ENCODE measurements at regions not wholly inside any gene's neighbourhood (a gene's known extent, or its start where the extent isn't known, plus 50 kb on each side); places are given as distances from the start of the nearest gene placed in this dataset.

DNA sequence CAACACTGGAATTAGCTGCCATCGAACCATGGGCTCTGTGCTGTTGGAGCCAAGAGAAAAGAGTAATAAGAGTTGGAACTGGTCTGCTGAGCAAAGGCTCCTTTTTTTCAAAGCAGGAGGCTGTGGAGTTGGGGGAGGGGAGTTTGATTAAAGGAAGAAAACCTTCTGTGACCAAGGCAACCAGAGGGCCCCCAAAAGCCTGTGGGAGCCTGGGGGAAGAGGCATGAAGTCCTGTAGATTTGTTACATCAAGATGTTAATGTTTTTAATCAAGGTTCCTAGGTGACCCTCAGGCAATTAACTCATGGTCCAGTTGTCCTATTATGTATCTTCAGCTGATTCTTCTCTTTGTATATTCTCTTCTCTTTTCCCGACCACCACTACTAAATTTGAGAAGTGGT is 403.9 kb downstream of the NDFIP2 start:
- no peaks in the 10 kb centered on the region for H3K4me1 ChIP-seq (ENCODE audit: control insufficient read depth in 1 of 2, insufficient read depth in 2 of 2, low read length in 2 of 2)
- H3K4me3 ChIP-seq (ENCODE audit: low read depth in 1 of 2, low read length in 2 of 2) = no peak overlapping the region
- H3K9me3 ChIP-seq (ENCODE audit: control insufficient read depth in 1 of 2, low read length in 2 of 2) = no peaks in the 10 kb centered on the region
- H3K27ac ChIP-seq (ENCODE audit: low read length) = no peak overlapping the region
- no peaks in the 10 kb centered on the region for H3K27me3 ChIP-seq (ENCODE audit: low read depth, low read length)
- no peaks in the 10 kb centered on the region for H3K36me3 ChIP-seq (ENCODE audit: control insufficient read depth in 1 of 2, insufficient read depth in 2 of 2, low read length in 2 of 2)

DNA sequence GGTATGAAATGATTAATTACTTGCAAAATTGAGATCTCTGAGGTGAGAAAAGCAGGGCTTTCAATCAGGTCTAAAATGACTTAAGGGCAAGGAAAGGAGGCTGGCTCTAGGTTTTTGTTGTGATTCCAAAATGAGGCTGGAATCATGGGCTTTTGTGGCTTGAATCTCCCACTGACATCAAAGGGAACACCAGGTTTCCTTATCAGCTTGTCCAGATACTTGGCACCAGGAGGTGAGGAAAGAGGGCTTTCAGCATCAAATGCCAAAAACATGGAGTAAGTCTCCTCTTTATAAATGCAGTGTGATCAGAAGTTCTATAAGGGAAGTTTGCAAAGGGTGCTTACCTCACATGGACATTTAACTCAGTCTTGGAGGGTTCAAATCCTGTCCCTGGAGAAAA is 402.3 kb downstream of the NDFIP2 start:
- H3K4me3 ChIP-seq (ENCODE audit: low read depth in 1 of 2, low read length in 2 of 2) = no peak overlapping the region

DNA sequence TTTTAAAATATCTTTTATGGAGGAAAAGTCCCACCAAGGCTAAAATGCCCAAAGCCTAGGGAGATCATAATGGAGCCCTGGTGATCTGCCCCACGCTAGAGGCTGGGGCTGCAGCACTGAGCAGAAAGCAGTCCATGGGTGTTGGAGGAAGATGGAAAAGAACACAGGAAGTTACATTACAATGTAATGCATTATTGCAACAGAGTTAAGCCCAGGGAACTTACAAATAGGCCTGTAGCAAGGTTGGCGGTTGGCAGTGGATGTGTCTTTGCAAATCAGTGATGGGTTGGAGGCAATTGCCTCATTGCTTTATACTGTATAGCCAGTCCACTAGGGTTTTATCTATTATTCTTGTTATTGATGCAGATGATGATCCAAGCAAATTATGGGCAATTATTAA is 399.9 kb downstream of the NDFIP2 start:
- H3K36me3 ChIP-seq (ENCODE audit: control insufficient read depth in 1 of 2, insufficient read depth in 2 of 2, low read length in 2 of 2) = no peaks in the 10 kb centered on the region
- H3K4me1 ChIP-seq (ENCODE audit: control insufficient read depth in 1 of 2, insufficient read depth in 2 of 2, low read length in 2 of 2) = no peaks in the 10 kb centered on the region
- H3K4me3 ChIP-seq (ENCODE audit: low read depth in 1 of 2, low read length in 2 of 2) = no peak overlapping the region
- no peaks in the 10 kb centered on the region for H3K27me3 ChIP-seq (ENCODE audit: low read depth, low read length)
- no peaks in the 10 kb centered on the region for H3K9me3 ChIP-seq (ENCODE audit: control insufficient read depth in 1 of 2, low read length in 2 of 2)
- no peak overlapping the region for H3K27ac ChIP-seq (ENCODE audit: low read length)

More for the DNA sequence above, 402.3 kb downstream of the NDFIP2 start:
- Histone ChIP-seq H3K27ac (ENCODE audit: low read length) (no peak overlapping the region), H3K9me3 (ENCODE audit: control insufficient read depth in 1 of 2, low read length in 2 of 2) (no peaks in the 10 kb centered on the region), H3K27me3 (ENCODE audit: low read depth, low read length) (no peaks in the 10 kb centered on the region), H3K4me1 (ENCODE audit: control insufficient read depth in 1 of 2, insufficient read depth in 2 of 2, low read length in 2 of 2) (no peaks in the 10 kb centered on the region), H3K36me3 (ENCODE audit: control insufficient read depth in 1 of 2, insufficient read depth in 2 of 2, low read length in 2 of 2) (no peaks in the 10 kb centered on the region)

DNA sequence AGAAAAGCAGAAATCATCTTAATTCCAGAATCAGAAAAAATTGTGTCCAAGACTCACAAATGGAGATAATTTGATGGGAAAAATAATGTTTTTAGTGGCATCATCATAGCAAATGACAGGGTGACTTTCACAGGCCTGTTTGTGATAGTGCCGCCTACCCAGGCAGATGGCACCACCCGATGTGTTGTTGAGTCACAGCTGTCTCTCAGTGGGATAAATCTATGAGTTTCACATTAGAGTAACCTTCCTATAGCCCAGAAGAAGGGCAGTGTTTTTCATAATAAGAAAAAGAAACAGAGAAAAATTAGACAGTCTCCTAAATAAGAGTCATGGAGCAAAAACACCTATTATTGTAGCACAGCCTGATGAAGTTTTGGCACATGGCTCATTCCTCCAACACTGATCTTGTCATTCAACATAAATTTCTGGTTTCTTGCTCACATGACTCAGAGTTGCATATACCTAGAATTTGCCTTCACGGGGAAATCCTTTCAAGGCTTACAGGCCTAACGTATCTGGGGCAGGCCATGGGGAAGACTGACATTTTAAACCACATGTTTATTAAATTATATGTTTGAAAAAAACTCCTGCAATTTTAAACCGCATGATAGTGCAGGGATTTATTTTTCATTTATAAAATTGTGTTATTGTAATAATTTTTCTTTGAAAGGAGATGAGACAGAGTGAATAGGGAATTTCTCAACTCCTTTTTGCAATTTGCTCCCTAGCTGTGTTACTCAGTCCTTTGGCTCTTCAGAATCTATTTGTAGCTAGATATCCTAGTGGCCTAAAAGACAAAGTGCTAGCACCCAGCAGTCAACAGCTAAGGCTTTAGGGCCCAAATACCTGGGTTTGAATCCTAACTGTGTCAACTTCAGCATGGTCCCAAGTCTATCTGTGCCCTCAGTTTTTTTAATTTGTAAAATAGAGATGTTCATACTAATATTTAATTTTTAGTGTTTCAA is 393.7 kb downstream of the NDFIP2 start:
- Histone ChIP-seq H3K9me3 (ENCODE audit: control insufficient read depth in 1 of 2, low read length in 2 of 2) (no peaks in the 10 kb centered on the region), H3K27me3 (ENCODE audit: low read depth, low read length) (no peaks in the 10 kb centered on the region), H3K36me3 (ENCODE audit: control insufficient read depth in 1 of 2, insufficient read depth in 2 of 2, low read length in 2 of 2) (no peaks in the 10 kb centered on the region), H3K4me1 (ENCODE audit: control insufficient read depth in 1 of 2, insufficient read depth in 2 of 2, low read length in 2 of 2) (no peaks in the 10 kb centered on the region), H3K27ac (ENCODE audit: low read length) (no peak overlapping the region), H3K4me3 (ENCODE audit: low read depth in 1 of 2, low read length in 2 of 2) (no peak overlapping the region)

DNA sequence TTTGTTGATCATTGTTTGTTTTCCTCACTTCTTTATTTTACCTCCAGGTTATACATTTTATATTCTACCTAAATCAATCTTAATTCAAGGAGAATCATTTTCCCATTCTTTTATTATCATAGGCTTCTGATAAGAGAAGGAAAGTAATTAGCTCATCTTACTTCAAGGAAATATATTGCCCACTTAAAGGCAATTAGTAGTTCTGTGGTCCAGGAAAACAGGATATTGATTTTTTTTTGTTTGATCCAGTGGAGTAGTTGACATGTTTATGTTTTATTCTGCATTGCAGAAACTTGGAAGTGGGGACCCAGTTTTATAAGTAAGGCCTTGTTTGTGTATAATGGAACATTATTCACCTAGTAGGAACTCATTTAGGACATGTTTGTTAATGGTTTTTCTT is 390.6 kb downstream of the NDFIP2 start:
- Histone ChIP-seq H3K27me3 (ENCODE audit: low read depth, low read length) (no peaks in the 10 kb centered on the region), H3K4me1 (ENCODE audit: control insufficient read depth in 1 of 2, insufficient read depth in 2 of 2, low read length in 2 of 2) (no peaks in the 10 kb centered on the region), H3K36me3 (ENCODE audit: control insufficient read depth in 1 of 2, insufficient read depth in 2 of 2, low read length in 2 of 2) (no peaks in the 10 kb centered on the region), H3K9me3 (ENCODE audit: control insufficient read depth in 1 of 2, low read length in 2 of 2) (no peaks in the 10 kb centered on the region), H3K4me3 (ENCODE audit: low read depth in 1 of 2, low read length in 2 of 2) (no peak overlapping the region), H3K27ac (ENCODE audit: low read length) (no peak overlapping the region)

DNA sequence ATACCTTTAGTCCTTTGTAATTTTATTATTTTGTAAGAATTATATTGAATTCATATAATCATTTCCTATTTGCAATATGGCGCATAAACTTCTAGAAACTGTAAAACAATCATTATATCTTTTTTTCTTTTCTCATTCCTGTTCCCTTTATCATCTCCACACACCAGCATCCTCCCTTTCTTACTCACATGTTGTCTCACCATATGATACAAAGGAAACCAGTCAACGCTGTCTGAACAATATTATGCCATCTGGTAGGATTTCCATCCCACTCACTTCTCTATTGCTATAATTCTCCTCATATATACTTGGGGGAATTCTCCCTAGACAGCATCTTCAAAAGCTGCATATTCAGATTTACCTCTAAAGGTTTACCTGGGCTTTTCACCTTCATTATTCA is 389.8 kb downstream of the NDFIP2 start:
- no peaks in the 10 kb centered on the region for H3K36me3 ChIP-seq (ENCODE audit: control insufficient read depth in 1 of 2, insufficient read depth in 2 of 2, low read length in 2 of 2)
- H3K27ac ChIP-seq (ENCODE audit: low read length) = no peak overlapping the region
- H3K9me3 ChIP-seq (ENCODE audit: control insufficient read depth in 1 of 2, low read length in 2 of 2) = no peaks in the 10 kb centered on the region
- no peaks in the 10 kb centered on the region for H3K27me3 ChIP-seq (ENCODE audit: low read depth, low read length)
- H3K4me3 ChIP-seq (ENCODE audit: low read depth in 1 of 2, low read length in 2 of 2) = no peak overlapping the region
- no peaks in the 10 kb centered on the region for H3K4me1 ChIP-seq (ENCODE audit: control insufficient read depth in 1 of 2, insufficient read depth in 2 of 2, low read length in 2 of 2)

DNA sequence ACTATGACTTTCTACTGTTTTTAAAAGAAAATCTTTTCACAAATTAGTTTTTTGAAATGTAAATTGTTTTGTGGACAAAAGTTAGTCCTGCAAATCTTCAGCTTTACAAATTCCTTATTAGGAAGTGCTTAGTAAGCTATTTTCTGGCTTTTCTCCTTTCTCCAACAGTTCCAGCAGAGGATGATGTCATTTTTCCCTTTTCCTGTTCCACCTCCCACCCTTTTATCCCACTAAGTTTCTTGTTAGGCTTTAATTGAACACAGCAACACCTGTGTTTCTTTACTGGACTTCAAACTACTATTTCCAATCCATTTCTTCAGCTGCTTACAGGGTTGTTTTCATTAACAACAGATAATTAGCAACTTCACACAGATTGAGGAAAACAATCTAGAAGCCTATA is 389.2 kb downstream of the NDFIP2 start:
- H3K27ac ChIP-seq (ENCODE audit: low read length) = no peak overlapping the region

DNA sequence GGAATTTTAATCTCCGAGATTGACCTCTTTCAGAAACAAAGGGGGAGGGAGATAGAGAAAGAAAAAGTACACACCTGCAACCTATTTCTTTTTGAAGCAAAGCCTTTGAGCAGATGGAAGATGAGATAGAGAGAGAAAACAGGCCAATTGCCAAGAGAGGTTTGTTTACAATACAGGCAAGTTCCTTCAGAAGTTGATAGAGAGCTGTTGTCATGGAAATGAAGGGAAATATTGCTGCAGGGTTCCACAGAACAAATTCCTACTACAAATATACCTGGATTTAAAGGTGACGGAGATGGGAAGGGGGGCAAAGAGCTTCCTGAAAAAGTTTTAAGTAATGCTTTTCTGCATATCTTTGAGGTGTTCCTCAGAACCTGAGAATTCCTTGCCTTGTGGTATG is 388.4 kb downstream of the NDFIP2 start:
- Histone ChIP-seq H3K4me1 (ENCODE audit: control insufficient read depth in 1 of 2, insufficient read depth in 2 of 2, low read length in 2 of 2) (no peaks in the 10 kb centered on the region), H3K4me3 (ENCODE audit: low read depth in 1 of 2, low read length in 2 of 2) (no peak overlapping the region), H3K27me3 (ENCODE audit: low read depth, low read length) (no peaks in the 10 kb centered on the region), H3K36me3 (ENCODE audit: control insufficient read depth in 1 of 2, insufficient read depth in 2 of 2, low read length in 2 of 2) (no peaks in the 10 kb centered on the region), H3K27ac (ENCODE audit: low read length) (no peak overlapping the region), H3K9me3 (ENCODE audit: control insufficient read depth in 1 of 2, low read length in 2 of 2) (no peaks in the 10 kb centered on the region)

More for the DNA sequence above, 389.2 kb downstream of the NDFIP2 start:
- H3K9me3 ChIP-seq (ENCODE audit: control insufficient read depth in 1 of 2, low read length in 2 of 2) = no peaks in the 10 kb centered on the region
- H3K4me3 ChIP-seq (ENCODE audit: low read depth in 1 of 2, low read length in 2 of 2) = no peak overlapping the region
- no peaks in the 10 kb centered on the region for H3K36me3 ChIP-seq (ENCODE audit: control insufficient read depth in 1 of 2, insufficient read depth in 2 of 2, low read length in 2 of 2)
- H3K27me3 ChIP-seq (ENCODE audit: low read depth, low read length) = no peaks in the 10 kb centered on the region
- no peaks in the 10 kb centered on the region for H3K4me1 ChIP-seq (ENCODE audit: control insufficient read depth in 1 of 2, insufficient read depth in 2 of 2, low read length in 2 of 2)

DNA sequence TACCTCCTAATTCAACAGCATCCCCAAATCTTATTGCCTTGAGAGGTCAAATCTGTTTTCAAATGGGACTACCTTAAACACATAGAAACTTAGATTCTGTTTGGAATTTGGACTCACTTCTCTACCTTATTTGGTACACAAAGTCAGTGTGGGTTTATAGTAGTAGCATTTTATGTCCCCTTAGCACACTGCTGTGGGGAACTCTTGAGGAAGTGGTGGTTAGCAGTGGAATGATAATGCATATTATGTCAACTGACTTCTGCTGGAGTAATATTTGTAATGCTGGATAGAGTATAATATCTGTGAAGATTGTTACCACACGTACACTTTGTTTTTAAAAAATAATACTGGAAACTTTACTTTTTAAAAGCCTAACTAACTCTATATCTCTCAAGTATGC is 386.3 kb downstream of the NDFIP2 start:
- no peaks in the 10 kb centered on the region for H3K27me3 ChIP-seq (ENCODE audit: low read depth, low read length)
- H3K36me3 ChIP-seq (ENCODE audit: control insufficient read depth in 1 of 2, insufficient read depth in 2 of 2, low read length in 2 of 2) = no peaks in the 10 kb centered on the region

DNA sequence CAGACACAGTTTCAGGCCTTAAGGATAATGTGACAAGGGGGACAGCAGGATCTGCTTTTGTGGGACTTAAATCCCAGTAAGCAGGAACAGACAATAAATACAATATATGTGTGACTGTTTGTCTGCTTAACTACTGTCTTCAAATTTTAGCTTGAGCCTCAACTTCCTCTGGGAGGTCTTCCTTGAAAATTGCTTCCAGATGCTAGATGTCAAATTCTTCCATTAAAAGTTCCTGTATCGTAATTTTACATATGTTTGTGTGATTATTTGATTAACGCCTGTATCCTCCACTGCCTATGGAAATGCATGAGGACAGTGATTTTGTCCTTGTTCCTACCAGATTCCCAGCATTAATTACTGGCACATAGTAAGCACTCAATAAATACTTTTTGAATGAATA is 385.5 kb downstream of the NDFIP2 start:
- H3K4me1 ChIP-seq (ENCODE audit: control insufficient read depth in 1 of 2, insufficient read depth in 2 of 2, low read length in 2 of 2) = no peaks in the 10 kb centered on the region
- H3K4me3 ChIP-seq (ENCODE audit: low read depth in 1 of 2, low read length in 2 of 2) = no peak overlapping the region
- no peaks in the 10 kb centered on the region for H3K36me3 ChIP-seq (ENCODE audit: control insufficient read depth in 1 of 2, insufficient read depth in 2 of 2, low read length in 2 of 2)
- H3K27ac ChIP-seq (ENCODE audit: low read length) = no peak overlapping the region
- no peaks in the 10 kb centered on the region for H3K27me3 ChIP-seq (ENCODE audit: low read depth, low read length)
- no peaks in the 10 kb centered on the region for H3K9me3 ChIP-seq (ENCODE audit: control insufficient read depth in 1 of 2, low read length in 2 of 2)

More for the DNA sequence above, 386.3 kb downstream of the NDFIP2 start:
- Histone ChIP-seq H3K27ac (ENCODE audit: low read length) (no peak overlapping the region), H3K9me3 (ENCODE audit: control insufficient read depth in 1 of 2, low read length in 2 of 2) (no peaks in the 10 kb centered on the region), H3K4me3 (ENCODE audit: low read depth in 1 of 2, low read length in 2 of 2) (no peak overlapping the region), H3K4me1 (ENCODE audit: control insufficient read depth in 1 of 2, insufficient read depth in 2 of 2, low read length in 2 of 2) (no peaks in the 10 kb centered on the region)

DNA sequence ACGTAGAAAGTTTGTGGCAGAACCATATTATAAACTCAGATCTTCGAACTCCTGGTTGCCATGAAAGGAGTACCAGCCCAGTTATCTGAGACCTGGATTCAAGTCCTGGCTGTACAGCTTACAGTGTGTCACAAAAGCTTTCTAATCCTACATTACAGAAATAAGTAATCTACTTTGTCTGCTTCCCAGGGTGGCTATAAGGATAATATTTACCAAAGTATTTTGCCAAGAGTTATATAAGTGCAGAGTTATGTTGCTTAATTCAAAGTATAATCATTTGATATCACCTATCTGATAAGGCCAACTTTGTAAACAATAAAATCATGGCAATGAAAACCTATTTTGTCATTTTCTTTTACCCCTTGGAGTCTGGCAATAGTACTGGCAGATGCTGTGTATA is 381.6 kb downstream of the NDFIP2 start:
- Histone ChIP-seq H3K4me3 (ENCODE audit: low read depth in 1 of 2, low read length in 2 of 2) (no peak overlapping the region), H3K4me1 (ENCODE audit: control insufficient read depth in 1 of 2, insufficient read depth in 2 of 2, low read length in 2 of 2) (no peaks in the 10 kb centered on the region)

DNA sequence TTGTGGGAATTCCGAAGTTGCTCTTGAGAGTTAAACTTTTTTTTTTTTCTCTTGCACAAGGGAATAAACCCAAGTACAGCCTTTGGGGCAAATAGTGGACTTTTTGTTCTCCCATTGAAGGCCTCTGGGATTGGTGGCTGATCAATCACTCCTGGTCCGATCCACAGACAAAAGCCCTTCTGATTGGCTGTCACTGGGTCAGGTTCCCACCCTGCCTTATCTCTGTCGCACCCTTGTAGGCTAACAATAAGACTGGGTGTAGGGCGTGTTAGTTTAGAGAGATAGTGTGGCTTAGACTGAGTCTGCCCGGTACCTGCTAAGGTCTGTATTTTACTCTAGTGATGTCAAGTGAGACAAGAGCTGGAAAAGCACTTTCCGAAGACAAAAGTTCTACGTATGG is 380.8 kb downstream of the NDFIP2 start:
- Histone ChIP-seq H3K4me3 (ENCODE audit: low read depth in 1 of 2, low read length in 2 of 2) (no peak overlapping the region), H3K27me3 (ENCODE audit: low read depth, low read length) (no peaks in the 10 kb centered on the region), H3K4me1 (ENCODE audit: control insufficient read depth in 1 of 2, insufficient read depth in 2 of 2, low read length in 2 of 2) (no peaks in the 10 kb centered on the region), H3K27ac (ENCODE audit: low read length) (no peak overlapping the region), H3K9me3 (ENCODE audit: control insufficient read depth in 1 of 2, low read length in 2 of 2) (no peaks in the 10 kb centered on the region), H3K36me3 (ENCODE audit: control insufficient read depth in 1 of 2, insufficient read depth in 2 of 2, low read length in 2 of 2) (no peaks in the 10 kb centered on the region)

More for the DNA sequence above, 381.6 kb downstream of the NDFIP2 start:
- Histone ChIP-seq H3K27me3 (ENCODE audit: low read depth, low read length) (no peaks in the 10 kb centered on the region), H3K9me3 (ENCODE audit: control insufficient read depth in 1 of 2, low read length in 2 of 2) (no peaks in the 10 kb centered on the region), H3K36me3 (ENCODE audit: control insufficient read depth in 1 of 2, insufficient read depth in 2 of 2, low read length in 2 of 2) (no peaks in the 10 kb centered on the region), H3K27ac (ENCODE audit: low read length) (no peak overlapping the region)
